Chondrocyte (in vitro differentiated cells): ENCODE measurements at regions not wholly inside any gene's neighbourhood (a gene's known extent, or its start where the extent isn't known, plus 50 kb on each side); places are given as distances from the start of the nearest gene placed in this dataset.
A peak's percentile ranks its signal among the peaks of the same experiment; 100 is the strongest.

ENCODE experiments used
- DNase-seq: peaks from one replicate; pipeline ENCODE4 v3.0.0; 2021; ENCODE audit warnings: mixed read lengths, low spot score
- H3K27ac Mint-ChIP-seq: one replicate; pipeline ENCODE4 v1.8.0; 2021; ENCODE audit warnings: mild to moderate bottlenecking, moderate library complexity, mixed read lengths; ENCODE audit not compliant: unreplicated experiment
- H3K27me3 Mint-ChIP-seq: 2 replicates; pipeline ENCODE4 v1.8.0; 2021; ENCODE audit warnings: low read depth, mixed read lengths
- H3K36me3 Mint-ChIP-seq: 2 replicates; pipeline ENCODE4 v1.8.0; 2021; ENCODE audit warnings: low read depth, mixed read lengths
- H3K4me1 Mint-ChIP-seq: 2 replicates; pipeline ENCODE4 v1.8.0; 2021; ENCODE audit warnings: low read depth, mild to moderate bottlenecking, mixed read lengths
- H3K4me3 Mint-ChIP-seq: one replicate; pipeline ENCODE4 v1.8.0; 2021; ENCODE audit warnings: mild to moderate bottlenecking, moderate library complexity, mixed read lengths; ENCODE audit not compliant: unreplicated experiment
- H3K9me3 Mint-ChIP-seq: 2 replicates; pipeline ENCODE4 v1.8.0; 2021; ENCODE audit warnings: low read depth, mixed read lengths
- TF ChIP-seq, protein P1 (sequence below): fragments of 200-600 bp; sonication (generic); IDR thresholded peaks from 2 replicates; pipeline ENCODE4 v1.5.0; 2021; ENCODE audit warnings: antibody characterized with exemption, mild to moderate bottlenecking, moderate library complexity

DNA sequence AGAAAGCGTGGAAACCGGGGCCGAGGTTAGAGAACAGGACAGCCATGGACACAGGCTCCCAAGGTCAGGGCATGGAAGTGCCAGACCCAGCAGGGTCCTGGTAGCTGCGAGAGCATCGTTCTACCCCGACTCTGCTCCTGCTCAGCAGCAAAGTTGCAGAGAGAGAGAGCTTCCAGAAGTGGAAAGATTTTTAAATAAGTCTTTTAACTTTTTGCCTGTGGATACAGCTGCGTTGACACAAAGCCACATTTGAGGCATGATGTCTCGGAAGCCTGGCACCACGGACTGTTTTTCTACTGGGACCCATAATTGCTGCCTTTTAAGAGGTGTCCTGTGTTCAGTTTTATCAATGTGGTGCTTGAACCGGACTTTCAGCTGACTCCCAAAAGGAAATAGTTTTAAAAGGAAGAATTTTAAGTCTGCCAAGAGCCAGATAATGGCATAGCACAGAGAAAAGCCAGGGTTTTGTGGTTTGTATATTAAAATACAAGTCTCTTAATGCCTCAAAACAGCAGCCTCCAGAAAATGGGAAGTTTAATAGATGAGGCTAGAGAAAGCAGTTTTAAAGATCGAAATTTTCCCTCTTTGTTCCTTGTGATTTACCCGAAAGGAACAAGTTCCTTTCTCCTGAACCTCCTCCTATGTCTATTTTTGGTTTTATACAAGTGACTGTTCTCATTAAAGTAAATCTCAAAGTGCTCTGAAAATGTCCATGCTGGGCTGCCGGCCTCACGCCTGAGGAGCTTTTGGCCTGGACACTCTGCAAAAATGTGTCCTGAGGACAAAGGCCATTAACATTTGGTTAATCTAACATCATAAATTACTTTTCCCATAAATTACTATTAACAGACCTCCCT is 91.5 kb downstream of the RIN2 start:
- Mint-ChIP-seq H3K27me3 (no peaks in the 10 kb centered on the region), H3K36me3 (peaks cover 1% of the 10 kb centered on the region), H3K9me3 (no peaks in the 10 kb centered on the region), H3K27ac (peak overlapping the region; percentile 73), H3K4me3 (peak overlapping the region; percentile 65), H3K4me1 (peaks cover 21% of the 10 kb centered on the region)
- TF ChIP-seq, protein P1, sequence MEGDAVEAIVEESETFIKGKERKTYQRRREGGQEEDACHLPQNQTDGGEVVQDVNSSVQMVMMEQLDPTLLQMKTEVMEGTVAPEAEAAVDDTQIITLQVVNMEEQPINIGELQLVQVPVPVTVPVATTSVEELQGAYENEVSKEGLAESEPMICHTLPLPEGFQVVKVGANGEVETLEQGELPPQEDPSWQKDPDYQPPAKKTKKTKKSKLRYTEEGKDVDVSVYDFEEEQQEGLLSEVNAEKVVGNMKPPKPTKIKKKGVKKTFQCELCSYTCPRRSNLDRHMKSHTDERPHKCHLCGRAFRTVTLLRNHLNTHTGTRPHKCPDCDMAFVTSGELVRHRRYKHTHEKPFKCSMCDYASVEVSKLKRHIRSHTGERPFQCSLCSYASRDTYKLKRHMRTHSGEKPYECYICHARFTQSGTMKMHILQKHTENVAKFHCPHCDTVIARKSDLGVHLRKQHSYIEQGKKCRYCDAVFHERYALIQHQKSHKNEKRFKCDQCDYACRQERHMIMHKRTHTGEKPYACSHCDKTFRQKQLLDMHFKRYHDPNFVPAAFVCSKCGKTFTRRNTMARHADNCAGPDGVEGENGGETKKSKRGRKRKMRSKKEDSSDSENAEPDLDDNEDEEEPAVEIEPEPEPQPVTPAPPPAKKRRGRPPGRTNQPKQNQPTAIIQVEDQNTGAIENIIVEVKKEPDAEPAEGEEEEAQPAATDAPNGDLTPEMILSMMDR: no peak
- DNase-seq: no peak

DNA sequence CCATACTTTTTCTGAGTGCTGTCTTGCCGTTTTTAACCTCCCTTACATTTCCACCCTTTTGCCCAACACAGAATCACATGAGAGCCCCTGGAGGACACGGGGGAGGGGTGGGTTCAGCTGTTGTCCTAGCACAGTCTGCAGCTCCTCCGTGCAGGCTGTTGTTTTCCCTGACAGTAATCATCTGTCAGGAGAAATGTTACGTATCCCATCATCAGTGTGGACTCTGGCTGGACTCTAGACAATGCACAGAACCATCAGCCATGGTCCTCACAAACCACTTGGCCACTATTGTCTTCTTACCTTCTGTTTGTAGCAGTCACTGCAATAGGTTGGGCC is 92.1 kb downstream of the RIN2 start:
- H3K36me3 Mint-ChIP-seq: peaks cover 1% of the 10 kb centered on the region
- peaks cover 21% of the 10 kb centered on the region for H3K4me1 Mint-ChIP-seq
- DNase-seq: no peak
- no peaks in the 10 kb centered on the region for H3K27me3 Mint-ChIP-seq
- H3K9me3 Mint-ChIP-seq: no peaks in the 10 kb centered on the region
- peak overlapping the region; percentile 8 for H3K4me3 Mint-ChIP-seq
- TF ChIP-seq, protein P1: no peak
- H3K27ac Mint-ChIP-seq: peak overlapping the region; percentile 73

DNA sequence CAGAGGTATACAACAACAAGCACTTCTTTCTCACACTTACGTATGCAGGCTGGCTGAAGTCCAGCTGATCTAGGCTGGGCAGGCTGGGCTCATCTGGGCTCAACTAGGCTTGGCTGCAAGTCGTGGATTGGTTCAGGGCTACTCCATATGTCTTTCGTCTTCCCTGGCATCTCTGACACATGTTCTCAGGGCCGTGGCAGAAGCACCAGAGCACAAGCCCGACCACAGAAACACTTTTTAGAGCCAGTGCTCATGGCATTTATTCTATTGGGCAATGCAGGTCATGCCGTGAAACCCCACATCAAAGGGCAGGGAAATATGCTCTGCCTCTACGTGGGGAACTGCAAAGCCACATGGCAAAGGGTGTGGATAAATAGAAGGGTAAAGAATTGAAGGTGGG is 93.8 kb downstream of the RIN2 start:
- Mint-ChIP-seq H3K9me3 (no peaks in the 10 kb centered on the region), H3K27me3 (no peaks in the 10 kb centered on the region), H3K36me3 (peaks cover 1% of the 10 kb centered on the region), H3K4me1 (peaks cover 21% of the 10 kb centered on the region), H3K4me3 (no peak overlapping the region), H3K27ac (no peak overlapping the region)
- TF ChIP-seq, protein P1: no peak
- DNase-seq: no peak

- no peak for DNase-seq
- Mint-ChIP-seq H3K4me3 (no peak overlapping the region), H3K4me1 (peaks cover 6% of the 10 kb centered on the region), H3K9me3 (no peaks in the 10 kb centered on the region), H3K36me3 (peaks cover 1% of the 10 kb centered on the region), H3K27me3 (no peaks in the 10 kb centered on the region), H3K27ac (no peak overlapping the region)
- TF ChIP-seq, protein P1: no peak
Observed at GRCh38 chr20:19855416-19855815, 97.4 kb downstream of the RIN2 start.

DNA sequence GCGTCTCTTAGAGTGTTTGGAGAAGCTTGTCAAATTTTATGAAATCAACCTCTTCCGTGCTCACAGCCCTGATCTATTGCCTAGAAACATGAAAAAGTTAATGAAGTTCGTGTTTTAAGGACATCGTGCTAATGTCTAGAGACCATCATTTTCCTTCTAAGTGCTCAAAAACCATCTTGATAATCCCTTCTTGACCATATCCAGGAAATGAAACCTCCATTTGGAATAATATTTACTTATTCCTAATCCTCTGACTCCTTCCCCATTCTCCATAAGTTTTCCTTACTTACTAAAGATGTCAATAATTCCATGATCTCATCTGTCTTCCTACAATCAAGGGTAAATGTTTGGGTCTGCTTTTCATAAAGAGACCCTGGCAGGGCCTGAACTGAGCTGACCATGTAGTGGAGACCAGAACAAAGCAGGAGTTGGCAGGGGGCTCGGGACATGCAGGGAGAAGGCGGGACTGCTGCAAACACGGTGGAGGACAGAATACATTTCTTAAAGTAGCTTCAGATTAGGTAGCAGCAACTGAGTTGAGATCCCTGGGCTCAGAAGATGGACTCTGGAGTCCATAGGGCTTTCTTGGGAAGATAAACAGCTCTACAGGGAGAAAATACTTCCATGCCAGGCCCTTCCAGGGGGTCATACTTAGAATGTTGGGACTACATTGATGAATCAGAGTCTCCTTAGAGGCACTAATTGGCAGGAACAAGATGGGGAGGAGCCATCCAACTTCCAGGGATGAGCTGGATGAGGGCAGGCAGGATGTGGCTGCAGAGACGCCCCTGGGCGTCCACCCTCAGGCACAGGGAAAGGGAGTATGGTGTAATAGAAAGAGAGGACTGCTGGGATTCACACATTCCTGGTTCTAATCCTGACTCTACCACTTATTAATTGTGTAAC is 100.7 kb downstream of the RIN2 start:
- H3K27me3 Mint-ChIP-seq: no peaks in the 10 kb centered on the region
- H3K36me3 Mint-ChIP-seq: peaks cover 6% of the 10 kb centered on the region
- no peak overlapping the region for H3K27ac Mint-ChIP-seq
- no peak overlapping the region for H3K4me3 Mint-ChIP-seq
- DNase-seq: no peak
- TF ChIP-seq, protein P1: no peak
- H3K4me1 Mint-ChIP-seq: peaks cover 6% of the 10 kb centered on the region
- no peaks in the 10 kb centered on the region for H3K9me3 Mint-ChIP-seq
